Liver (tissue), 8 donors: ENCODE measurements at regions not wholly inside any gene's neighbourhood (a gene's known extent, or its start where the extent isn't known, plus 50 kb on each side); places are given as distances from the start of the nearest gene placed in this dataset.
"Not testable (repeated sequence)": the region's sequence is repeated elsewhere in the genome, so short reads cannot be mapped to it uniquely, and the experiment has no call there.

Experiments used
- DNase-seq: peaks from one replicate; pipeline ENCODE4 v3.0.0-alpha.2; 2017; ENCODE audit warnings: low spot score
- H3K27ac ChIP-seq, 2 donors: one replicate each; pipeline ENCODE4 v1.7.0; 2013; ENCODE audit warnings: inconsistent platforms in 2 of 2, low read length in 2 of 2, control low read depth in 1 of 2, low read depth in 1 of 2, mild to moderate bottlenecking in 1 of 2
- H3K27me3 ChIP-seq, 4 donors: one replicate each; pipeline versions ENCODE4 v1.6.1 to v1.7.0; 2013; ENCODE audit warnings: low read length in 3 of 4, inconsistent platforms in 1 of 4, mild to moderate bottlenecking in 1 of 4, moderate library complexity in 1 of 4; ENCODE audit not compliant: control insufficient read depth in 4 of 4, insufficient read depth in 4 of 4
- H3K36me3 ChIP-seq, 4 donors: one replicate each; pipeline versions ENCODE4 v1.6.1 to v1.7.0; 2013; ENCODE audit warnings: low read length in 3 of 4, mild to moderate bottlenecking in 3 of 4, low read depth in 1 of 4, moderate library complexity in 1 of 4; ENCODE audit not compliant: control insufficient read depth in 4 of 4, insufficient read depth in 3 of 4
- H3K4me1 ChIP-seq, 4 donors: one replicate each; pipeline versions ENCODE4 v1.6.1 to v1.7.0; 2013; ENCODE audit warnings: low read length in 3 of 4, mild to moderate bottlenecking in 3 of 4, moderate library complexity in 1 of 4; ENCODE audit not compliant: control insufficient read depth in 4 of 4, insufficient read depth in 4 of 4
- H3K4me3 ChIP-seq, 3 donors: one replicate each; pipeline versions ENCODE4 v1.6.1 to v1.7.0; 2013; ENCODE audit warnings: low read length in 3 of 3, control low read depth in 1 of 3, low read depth in 1 of 3, mild to moderate bottlenecking in 1 of 3
- H3K9ac ChIP-seq, 2 donors: one replicate each; pipeline ENCODE4 v1.7.0; 2013; ENCODE audit warnings: low read length in 2 of 2, mild to moderate bottlenecking in 2 of 2, moderate library complexity in 2 of 2, control low read depth in 1 of 2, low read depth in 1 of 2
- H3K9me3 ChIP-seq, 4 donors: one replicate each; pipeline versions ENCODE4 v1.6.1 to v1.7.0; 2013; ENCODE audit warnings: low read length in 3 of 4; ENCODE audit not compliant: control insufficient read depth in 4 of 4
- ATF3 ChIP-seq: IDR thresholded peaks from 2 replicates; pipeline ENCODE4 v1.6.1; 2016; ENCODE audit warnings: antibody characterized with exemption
- CTCF ChIP-seq: fragments of 150-350 bp; IDR thresholded peaks from 2 replicates; pipeline ENCODE4 v1.5.1; 2017; ENCODE audit warnings: improper control_type of control experiment, low read depth, low read length; ENCODE audit not compliant: missing input control
- EGR1 ChIP-seq, 2 donors: IDR thresholded peaks; 2 replicates each; pipeline ENCODE4 v1.6.1; 2016 to 2018; ENCODE audit warnings: antibody characterized with exemption in 2 of 2, low read depth in 2 of 2
- FOXA1 ChIP-seq: IDR thresholded peaks from 2 replicates; pipeline ENCODE4 v1.6.1; 2016; ENCODE audit warnings: antibody characterized with exemption
- FOXA2 ChIP-seq: IDR thresholded peaks from 2 replicates; pipeline ENCODE4 v1.6.1; 2016; ENCODE audit warnings: antibody characterized with exemption
- GABPA ChIP-seq, 2 donors: IDR thresholded peaks in 1 of 2; conservative IDR thresholded peaks in 1 of 2; 2 replicates each; pipeline ENCODE4 v1.6.1; 2016; ENCODE audit warnings: antibody characterized with exemption in 2 of 2, mild to moderate bottlenecking in 1 of 2, moderate library complexity in 1 of 2
- HNF4A ChIP-seq, 2 donors: conservative IDR thresholded peaks; 2 replicates each; pipeline ENCODE4 v1.6.1; 2016; ENCODE audit warnings: antibody characterized with exemption in 2 of 2, mild to moderate bottlenecking in 2 of 2
- NR2F2 ChIP-seq: IDR thresholded peaks from 2 replicates; pipeline ENCODE4 v1.6.1; 2016; ENCODE audit warnings: antibody characterized with exemption
- RAD21 ChIP-seq, 2 donors: IDR thresholded peaks; 2 replicates each; pipeline ENCODE4 v1.6.1; 2016; ENCODE audit warnings: antibody characterized with exemption in 2 of 2, mild to moderate bottlenecking in 2 of 2
- RXRA ChIP-seq, 2 donors: IDR thresholded peaks; 2 replicates each; pipeline ENCODE4 v1.6.1; 2017 to 2018; ENCODE audit warnings: antibody characterized with exemption in 2 of 2, mild to moderate bottlenecking in 1 of 2
- SP1 ChIP-seq: IDR thresholded peaks from 2 replicates; pipeline ENCODE4 v1.6.1; 2018; ENCODE audit warnings: antibody characterized with exemption, mild to moderate bottlenecking
- TAF1 ChIP-seq: conservative IDR thresholded peaks from 2 replicates; pipeline ENCODE4 v1.6.1; 2016; ENCODE audit warnings: antibody characterized with exemption, mild to moderate bottlenecking
- YY1 ChIP-seq: IDR thresholded peaks from 2 replicates; pipeline ENCODE4 v1.6.1; 2016; ENCODE audit warnings: antibody characterized with exemption, mild to moderate bottlenecking
- ZBTB33 ChIP-seq: IDR thresholded peaks from 2 replicates; pipeline ENCODE4 v1.6.1; 2016; ENCODE audit warnings: antibody characterized with exemption
- WGBS: extraction: QIAGEN DNeasy Blood & Tissue Kit; methylation state at CpG from one replicate; pipeline ENCODE4 v1.1.7; 2013; 5-methylcytosine and 5-hydroxymethylcytosine counted together
- donor health status: healthy.
- donor health status: healthy.
- donor health status: healthy.
- donor health status: healthy.
- donor health status: healthy.

GRCh38 chr16:35602116-35602515, 2142.7 kb downstream of the TP53TG3F start:
- no peaks in the 10 kb centered on the region for H3K27me3 ChIP-seq

GRCh38 chr16:35603371-35603770, 2144.0 kb downstream of the TP53TG3F start:
- not testable (repeated sequence) for H3K36me3 ChIP-seq, H3K27ac ChIP-seq, DNase-seq, H3K9me3 ChIP-seq, H3K4me3 ChIP-seq, H3K9ac ChIP-seq, H3K4me1 ChIP-seq, H3K27me3 ChIP-seq
- WGBS, result 79% methylated on average over 5 of the region's 5 CpGs

More at GRCh38 chr16:35602116-35602515, 2142.7 kb downstream of the TP53TG3F start:
- H3K27ac ChIP-seq, result no peak overlapping the region
- H3K9me3 ChIP-seq, result peaks cover 0 to 3% (median 0%) of the 10 kb centered on the region in 4 donors
- no peak overlapping the region for H3K9ac ChIP-seq
- DNase-seq, result no peak
- no peak for TF ChIP-seq RAD21 (IDR thresholded peaks at IDR 0.05)
- no peaks in the 10 kb centered on the region for H3K4me1 ChIP-seq
- no peaks in the 10 kb centered on the region for H3K36me3 ChIP-seq
- H3K4me3 ChIP-seq, result no peak overlapping the region

GRCh38 chr16:35605921-35606320, 2146.5 kb downstream of the TP53TG3F start:
- no peak for TF ChIP-seq RAD21 (IDR thresholded peaks at IDR 0.05)
- TF ChIP-seq FOXA2, result no peak
- no peak for TF ChIP-seq CTCF
- TF ChIP-seq ZBTB33, result no peak
- TF ChIP-seq RXRA (IDR thresholded peaks at IDR 0.05), result no peak
- no peak for TF ChIP-seq EGR1 (IDR thresholded peaks at IDR 0.05; ENCODE audit: low read depth in 2 of 2)
- TF ChIP-seq GABPA (IDR thresholded peaks at IDR 0.05 in 1 of 2, conservative IDR thresholded peaks at IDR 0.05 in 1 of 2), result no peak
- TF ChIP-seq TAF1, result no peak
- no peak for TF ChIP-seq HNF4A (conservative IDR thresholded peaks at IDR 0.05)
- no peak for TF ChIP-seq ATF3
- TF ChIP-seq YY1, result no peak
- no peak for TF ChIP-seq NR2F2
- TF ChIP-seq FOXA1, result no peak
- no peak for TF ChIP-seq SP1
- H3K27ac ChIP-seq, result no peak overlapping the region

GRCh38 chr16:35614883-35615282, 2155.5 kb downstream of the TP53TG3F start:
- not testable (repeated sequence) for H3K9me3 ChIP-seq, H3K9ac ChIP-seq, H3K4me1 ChIP-seq, DNase-seq, H3K27me3 ChIP-seq, H3K27ac ChIP-seq, H3K36me3 ChIP-seq, H3K4me3 ChIP-seq
- 48% methylated on average over 2 of the region's 2 CpGs for WGBS

More at GRCh38 chr16:35605921-35606320, 2146.5 kb downstream of the TP53TG3F start:
- H3K4me1 ChIP-seq, result no peaks in the 10 kb centered on the region
- WGBS, result 64% methylated on average over 1 of the region's 1 CpG
- peaks cover 0 to 3% (median 0%) of the 10 kb centered on the region in 4 donors for H3K9me3 ChIP-seq
- DNase-seq, result no peak
- H3K27me3 ChIP-seq, result no peaks in the 10 kb centered on the region
- no peaks in the 10 kb centered on the region for H3K36me3 ChIP-seq
- H3K4me3 ChIP-seq, result no peak overlapping the region
- H3K9ac ChIP-seq, result no peak overlapping the region

- H3K4me3 ChIP-seq, H3K9me3 ChIP-seq, H3K36me3 ChIP-seq, DNase-seq, H3K27me3 ChIP-seq, H3K27ac ChIP-seq, H3K4me1 ChIP-seq, H3K9ac ChIP-seq: not testable (repeated sequence)
Observed at GRCh38 chr16:35619176-35619575, 2159.8 kb downstream of the TP53TG3F start.
